GM18520 (cell line): ENCODE measurements at regions not wholly inside any gene's neighbourhood (a gene's known extent, or its start where the extent isn't known, plus 50 kb on each side); places are given as distances from the start of the nearest gene placed in this dataset.

Experiments
- ATAC-seq: cut with Tn5 transposase; IDR thresholded peaks from one replicate; pipeline ENCODE4 v1.9.1; 2021; ENCODE audit not compliant: unreplicated experiment

DNA sequence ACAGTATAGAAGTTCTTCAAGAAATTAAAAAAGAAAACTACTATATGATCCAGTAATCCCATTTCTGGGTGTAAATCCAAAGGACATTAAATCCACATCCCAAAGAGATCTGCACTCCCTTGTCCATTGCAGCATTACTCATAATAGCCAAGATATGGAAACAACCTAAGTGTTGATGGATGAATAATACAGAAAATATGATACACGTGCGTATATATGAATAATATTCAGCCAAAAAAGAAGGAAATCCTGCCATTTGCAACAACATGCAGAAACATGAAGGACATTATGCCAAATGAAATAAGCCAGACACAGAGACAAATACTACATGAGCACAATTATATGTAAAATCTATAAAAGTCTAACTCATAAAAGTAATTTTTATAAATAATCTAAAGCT is 306.3 kb upstream of the ANO3 start:
- no peak for ATAC-seq

GRCh38 chr11:26026078-26026477 is 305.9 kb upstream of the ANO3 start:
- ATAC-seq: no peak

DNA sequence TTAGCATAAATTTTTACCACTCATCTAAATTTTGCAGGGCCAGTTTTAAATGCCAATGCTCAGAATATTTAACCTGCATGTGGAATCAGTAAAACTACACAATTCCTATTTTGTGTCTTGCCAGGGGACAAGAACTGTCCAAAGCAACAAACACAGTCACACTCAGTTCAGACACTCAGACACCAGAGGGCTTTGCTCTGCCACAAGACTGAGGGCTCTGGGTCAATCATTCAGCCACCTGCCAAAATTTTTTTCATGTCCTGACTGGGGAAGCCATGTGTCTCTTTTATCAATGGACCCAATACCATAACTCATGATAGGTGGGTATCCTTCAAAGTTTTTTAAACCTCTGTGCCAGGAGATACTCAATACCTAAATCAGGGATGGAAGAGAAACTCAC is 304.0 kb upstream of the ANO3 start:
- no peak for ATAC-seq

GRCh38 chr11:26028393-26028911 is 303.5 kb upstream of the ANO3 start:
- ATAC-seq: no peak

DNA sequence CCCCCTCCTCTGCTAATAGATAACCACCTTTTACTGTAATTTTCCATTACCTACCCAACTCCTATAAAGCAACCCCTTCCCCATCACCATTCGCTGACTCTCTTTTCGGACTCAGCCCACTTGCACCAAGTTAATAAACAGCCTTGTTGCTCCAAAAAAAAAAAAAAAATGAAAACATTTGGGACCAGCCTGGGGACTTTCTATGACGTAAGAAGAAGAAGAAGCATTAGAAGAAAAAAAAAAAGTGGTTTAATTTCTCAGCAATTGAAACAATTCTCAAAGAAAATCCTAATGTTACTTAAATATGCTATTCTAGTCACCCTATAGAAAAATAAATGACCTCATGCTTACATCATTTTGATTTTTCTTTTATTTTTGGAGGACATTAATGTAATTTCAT is 301.5 kb upstream of the ANO3 start:
- ATAC-seq: no peak

- ATAC-seq: no peak
Measured at GRCh38 chr11:26032241-26032640, 299.7 kb upstream of the ANO3 start.

DNA sequence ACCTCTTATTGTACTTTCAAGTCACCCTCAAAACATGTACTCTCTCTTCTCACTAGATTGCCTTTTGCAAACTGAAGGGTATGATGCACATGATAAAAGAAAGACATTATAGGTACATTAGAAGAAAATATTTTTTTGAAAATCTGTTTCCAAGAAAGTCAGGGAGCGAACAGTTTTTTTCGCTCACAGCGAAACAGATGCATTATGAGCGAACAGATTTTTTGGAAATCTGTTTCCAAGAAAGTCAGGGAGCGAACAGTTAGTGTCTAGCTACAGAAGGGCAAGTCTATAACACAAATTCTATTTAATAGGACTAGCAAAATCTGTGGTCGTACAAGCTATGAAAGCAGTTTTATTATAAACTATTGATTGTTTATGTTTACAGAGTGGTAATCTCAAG is 296.2 kb upstream of the ANO3 start:
- ATAC-seq: no peak

DNA sequence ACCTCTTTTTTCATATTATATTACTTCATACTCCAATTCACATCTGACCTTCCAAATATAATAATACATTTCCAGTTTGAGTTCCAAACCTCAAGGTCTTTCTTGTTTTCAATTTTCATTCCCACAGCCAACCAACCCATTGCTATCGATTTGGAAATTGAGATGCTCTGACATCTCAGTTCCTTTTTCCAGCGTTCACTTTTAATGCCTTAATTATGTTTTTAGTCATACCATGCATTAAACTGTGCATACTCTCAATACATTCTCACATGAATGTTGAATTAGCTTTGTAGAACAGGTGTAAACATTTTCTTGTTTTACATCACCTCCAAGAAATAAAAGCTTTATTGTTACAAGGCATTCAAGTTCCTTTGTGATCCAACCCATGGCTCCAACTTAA is 294.2 kb upstream of the ANO3 start:
- no peak for ATAC-seq

DNA sequence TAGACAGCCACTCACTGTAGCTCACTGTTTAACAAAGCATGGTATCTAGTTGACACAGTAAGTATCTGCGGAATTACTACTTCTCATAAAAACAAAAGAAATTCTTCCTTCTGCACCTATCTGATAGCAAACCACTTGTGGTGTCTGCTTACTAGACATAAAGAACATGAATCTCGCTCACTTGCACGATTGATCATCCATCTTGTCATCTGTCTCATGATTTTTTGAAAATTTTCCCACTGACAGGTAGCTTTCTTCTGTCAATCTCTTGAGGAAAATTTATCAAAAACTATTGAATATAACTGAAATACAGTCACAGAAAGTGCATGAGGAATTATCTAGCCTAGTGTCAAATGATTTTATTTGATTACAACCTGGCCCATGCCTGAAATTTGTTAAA is 291.6 kb upstream of the ANO3 start:
- ATAC-seq: no peak

- no peak for ATAC-seq
Measured at GRCh38 chr11:26042113-26042512, 289.8 kb upstream of the ANO3 start.

GRCh38 chr11:26043665-26044064 is 288.3 kb upstream of the ANO3 start:
- no peak for ATAC-seq

- no peak for ATAC-seq
Measured at GRCh38 chr11:26044389-26044788, 287.5 kb upstream of the ANO3 start.

DNA sequence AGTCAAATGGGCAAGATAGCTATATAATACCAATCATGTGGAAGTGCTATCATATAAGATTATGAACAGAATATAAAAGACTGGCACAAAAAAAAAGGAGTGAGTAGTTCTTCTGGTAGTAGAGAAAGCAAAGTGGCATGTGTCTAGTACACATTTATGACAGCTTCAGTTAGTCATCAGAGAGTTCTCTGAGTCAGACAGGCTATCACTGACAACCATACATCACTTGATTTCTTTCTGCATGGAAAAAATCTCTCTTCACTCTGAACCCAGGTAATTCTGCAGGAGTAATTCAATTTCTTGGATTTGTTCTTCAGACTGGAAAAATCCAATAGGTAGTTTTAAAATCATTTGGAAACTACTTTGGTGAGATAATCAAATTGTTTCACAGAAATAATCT is 286.8 kb upstream of the ANO3 start:
- ATAC-seq: no peak

GRCh38 chr11:26048271-26048670 is 283.7 kb upstream of the ANO3 start:
- ATAC-seq: no peak

DNA sequence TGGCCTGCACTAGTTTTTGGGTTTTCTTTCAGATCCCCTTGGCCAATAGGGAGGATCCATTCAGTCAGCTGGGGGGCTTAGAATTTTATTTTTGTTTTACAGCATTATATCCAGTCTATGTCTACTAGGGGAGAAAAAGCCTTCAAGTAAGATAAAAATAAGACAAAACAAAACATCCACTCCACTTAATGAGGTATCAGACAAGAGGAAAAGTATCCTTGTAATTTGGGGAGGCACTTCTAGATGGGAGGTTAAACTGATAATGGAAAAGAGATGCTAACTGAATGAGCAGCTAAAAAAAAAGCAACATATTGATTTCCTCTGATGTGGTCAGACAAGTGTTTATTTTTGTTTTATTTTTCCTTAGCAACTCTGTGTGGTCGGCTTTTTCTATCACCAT is 278.0 kb upstream of the ANO3 start:
- no peak for ATAC-seq

GRCh38 chr11:26062660-26063059 is 269.3 kb upstream of the ANO3 start:
- ATAC-seq: no peak

DNA sequence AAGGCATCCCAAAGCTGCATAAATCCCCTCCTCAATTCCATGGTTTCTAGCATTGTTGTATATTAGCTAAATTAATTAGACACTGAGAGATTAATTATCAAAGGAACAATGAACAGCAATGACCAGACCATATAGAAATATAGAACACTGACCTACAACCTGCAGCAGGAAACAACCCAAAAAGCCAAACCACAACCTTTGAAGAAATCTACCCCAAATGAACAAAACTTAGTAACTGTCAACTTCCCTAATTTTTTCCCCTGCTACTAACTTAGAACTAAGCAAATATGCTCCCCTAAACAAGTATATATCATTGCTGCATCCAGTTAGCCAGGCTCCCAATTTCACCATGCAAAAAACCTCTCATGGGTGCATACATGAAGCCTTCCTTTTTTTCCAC is 268.0 kb upstream of the ANO3 start:
- ATAC-seq: no peak

DNA sequence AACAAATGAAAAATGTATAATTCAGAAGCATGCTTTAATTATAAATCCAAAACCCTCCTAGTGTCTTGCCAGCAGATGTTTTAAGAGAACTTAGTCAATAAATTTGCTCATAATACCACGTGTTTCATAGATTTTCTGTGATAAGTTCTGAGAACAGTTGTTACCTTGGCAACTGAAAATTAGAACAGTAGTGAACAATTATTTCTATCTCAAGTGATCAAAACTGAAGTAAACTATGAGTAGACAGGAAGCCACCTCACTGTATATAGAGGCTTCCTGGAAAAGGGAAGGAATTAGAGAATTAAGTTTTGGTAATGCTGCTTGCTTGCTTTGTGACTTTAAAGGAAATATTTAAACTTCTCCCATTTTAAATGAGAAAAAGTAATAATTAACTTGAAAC is 266.0 kb upstream of the ANO3 start:
- no peak for ATAC-seq

DNA sequence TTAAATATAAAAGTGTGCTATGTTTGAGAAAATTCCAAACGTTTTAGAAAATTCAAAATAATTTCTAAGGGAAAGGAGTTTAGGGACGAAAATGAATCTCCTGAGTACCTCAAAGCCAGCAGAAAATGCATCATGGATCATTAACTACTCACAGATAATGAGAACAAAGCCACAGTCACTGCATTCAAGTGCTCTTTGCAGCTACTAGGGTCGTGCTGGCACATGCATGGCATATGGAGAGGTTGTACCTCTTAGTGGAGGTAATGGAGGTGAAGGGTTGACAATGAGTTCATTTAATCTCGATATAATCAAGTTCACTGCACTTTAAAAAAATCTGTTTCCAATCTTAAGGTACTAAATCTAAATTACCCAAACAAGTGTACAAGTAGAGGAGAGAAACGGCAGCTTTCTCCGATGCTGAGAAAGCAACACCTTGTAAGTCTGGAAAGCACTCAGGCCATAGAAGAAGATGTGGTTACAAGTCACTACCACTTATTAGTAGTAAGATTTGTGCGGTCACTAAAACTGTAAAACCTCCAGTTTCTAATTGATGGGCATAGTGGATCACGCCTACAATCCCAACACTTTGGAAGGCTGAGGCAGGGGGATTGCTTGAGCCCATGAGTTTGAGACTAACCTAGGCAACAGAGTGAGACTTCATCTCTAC is 261.1 kb upstream of the ANO3 start:
- no peak for ATAC-seq

DNA sequence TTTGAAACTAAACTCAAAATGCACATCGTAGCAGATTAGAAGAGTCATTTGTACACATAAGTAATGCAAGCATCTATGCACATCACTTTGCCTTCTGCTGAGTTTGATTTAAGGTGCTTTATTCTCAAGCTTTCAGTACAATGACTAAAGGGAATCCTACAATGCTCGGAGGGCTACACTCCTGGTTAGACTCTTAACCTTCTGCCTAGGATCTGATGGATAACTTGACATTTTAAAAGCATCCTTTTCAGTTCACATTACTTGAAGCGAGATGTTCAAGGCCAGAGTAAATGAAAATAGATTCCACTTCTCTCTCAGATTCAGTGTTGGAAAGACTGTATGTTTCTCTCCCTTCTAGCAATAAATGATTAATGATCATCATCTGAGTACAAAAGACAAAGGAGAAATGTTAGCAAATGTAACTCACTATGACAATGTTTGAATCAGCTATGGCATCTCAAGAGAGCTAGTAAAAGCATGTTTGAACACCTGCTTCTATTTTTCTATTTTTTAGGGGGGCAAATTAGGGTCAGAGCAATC is 259.2 kb upstream of the ANO3 start:
- no peak for ATAC-seq

DNA sequence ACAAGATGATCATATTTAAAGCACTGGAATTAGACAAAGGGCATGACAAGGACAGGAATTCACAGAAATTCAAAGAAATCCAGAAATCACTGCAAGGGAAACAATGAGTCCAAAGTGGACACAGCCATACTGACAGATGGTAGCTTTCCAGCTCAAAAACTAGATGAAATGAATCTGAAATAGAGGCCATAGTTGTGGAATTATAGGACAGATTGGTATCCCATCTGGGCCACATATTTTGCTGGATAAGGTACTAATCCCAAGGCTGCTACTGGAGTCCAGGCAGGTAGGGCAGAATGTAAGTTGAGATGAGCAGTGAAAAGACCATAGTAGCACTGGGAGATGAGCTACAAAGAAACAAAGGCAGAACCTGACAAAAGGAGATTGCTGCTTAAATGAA is 258.3 kb upstream of the ANO3 start:
- no peak for ATAC-seq

DNA sequence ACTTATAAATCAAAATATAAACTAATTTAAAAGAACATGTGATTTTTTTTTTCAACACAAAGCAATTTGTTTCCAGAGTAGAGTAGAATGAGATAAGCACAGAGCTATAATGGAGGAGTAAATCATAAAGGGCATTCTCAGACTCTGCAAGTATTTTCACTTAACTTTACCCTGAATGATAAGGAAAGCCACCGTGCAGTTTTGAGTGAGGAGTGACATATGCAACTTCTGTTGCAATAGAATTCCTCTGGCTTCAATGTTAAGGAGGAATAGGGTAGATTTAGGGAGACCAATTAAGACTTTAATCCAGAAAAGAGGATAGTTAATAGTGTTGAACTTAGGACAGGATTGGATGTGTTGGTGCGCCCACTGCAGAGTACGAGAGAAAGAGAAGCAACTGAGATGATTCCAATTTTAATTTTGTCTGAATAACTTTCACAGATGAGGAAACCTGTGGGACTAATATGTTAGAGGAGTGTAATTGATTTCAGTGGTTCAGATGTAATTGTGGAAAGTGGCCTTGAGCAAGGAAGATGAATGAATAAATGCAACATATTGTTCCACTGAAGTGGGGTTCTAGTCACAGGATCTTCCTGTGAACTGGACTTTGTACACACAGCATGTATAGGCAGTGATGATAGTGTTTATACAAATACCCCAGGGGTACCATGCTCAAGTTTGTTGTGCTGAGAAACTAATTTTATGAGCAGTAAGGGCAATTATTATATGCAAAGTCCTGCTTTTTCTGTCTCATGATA is 255.5 kb upstream of the ANO3 start:
- no peak for ATAC-seq
